ENCODE measurements at regions not wholly inside any gene's neighbourhood (a gene's known extent, or its start where the extent isn't known, plus 50 kb on each side); places are given as distances from the start of the nearest gene placed in this dataset.

GRCh38 chr3:193929373-193929772, 206.6 kb upstream of the HES1 start (continued):
- TF ChIP-seq SIRT6 (IDR thresholded peaks at IDR 0.05; ENCODE audit: low read length), result no peak
- no peak for TF ChIP-seq CTBP2 (IDR thresholded peaks at IDR 0.05; ENCODE audit: borderline replicate concordance, insufficient read depth, insufficient read length, low read length)
- TF ChIP-seq SIX5 (IDR thresholded peaks at IDR 0.05; ENCODE audit: low read depth, low read length), result no peak
- TF ChIP-seq GTF2F1 (IDR thresholded peaks at IDR 0.05; ENCODE audit: borderline replicate concordance, low read depth, low read length), result no peak
- TF ChIP-seq HDAC2 (IDR thresholded peaks at IDR 0.05; ENCODE audit: borderline replicate concordance in 1 of 2, low read depth in 2 of 2, low read length in 2 of 2), result no peak
- no peak for TF ChIP-seq NANOG (IDR thresholded peaks at IDR 0.05; ENCODE audit: insufficient read depth, low read depth, low read length, poor library complexity, severe bottlenecking)
- no peak for TF ChIP-seq GABPA (IDR thresholded peaks at IDR 0.05; ENCODE audit: borderline replicate concordance, insufficient read depth, low read length)
- TF ChIP-seq SIN3A (conservative IDR thresholded peaks at IDR 0.05 in 1 of 2, IDR thresholded peaks at IDR 0.05 in 1 of 2; ENCODE audit: low read depth in 1 of 2, low read length in 2 of 2), result no peak

Measured in H1 (cell line).